ENCODE measurements at regions not wholly inside any gene's neighbourhood (a gene's known extent, or its start where the extent isn't known, plus 50 kb on each side); places are given as distances from the start of the nearest gene placed in this dataset.

DNA sequence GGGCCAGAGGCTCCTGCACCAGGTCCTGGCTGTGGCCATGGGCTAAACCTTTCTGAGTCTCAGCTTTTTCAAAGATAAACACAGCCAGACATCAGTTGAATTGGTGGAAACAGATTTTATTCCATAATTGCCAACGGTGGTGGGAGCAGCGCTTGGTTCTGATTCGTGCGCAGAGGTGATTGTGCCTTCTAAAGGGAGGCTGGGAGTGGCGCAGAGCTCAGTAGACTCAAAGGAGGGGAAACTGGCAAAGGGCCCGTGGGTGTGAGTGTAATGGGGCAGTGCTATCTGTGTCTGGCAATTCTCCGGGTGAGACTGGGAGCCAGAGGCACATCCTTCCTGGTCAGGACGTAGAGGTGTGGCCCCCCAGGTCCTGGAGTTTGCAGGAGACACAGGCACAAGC, 169.4 kb upstream of the PPP1R26 start:
- DNase-seq (ENCODE audit: low read depth in 3 of 3), result no peak

DNA sequence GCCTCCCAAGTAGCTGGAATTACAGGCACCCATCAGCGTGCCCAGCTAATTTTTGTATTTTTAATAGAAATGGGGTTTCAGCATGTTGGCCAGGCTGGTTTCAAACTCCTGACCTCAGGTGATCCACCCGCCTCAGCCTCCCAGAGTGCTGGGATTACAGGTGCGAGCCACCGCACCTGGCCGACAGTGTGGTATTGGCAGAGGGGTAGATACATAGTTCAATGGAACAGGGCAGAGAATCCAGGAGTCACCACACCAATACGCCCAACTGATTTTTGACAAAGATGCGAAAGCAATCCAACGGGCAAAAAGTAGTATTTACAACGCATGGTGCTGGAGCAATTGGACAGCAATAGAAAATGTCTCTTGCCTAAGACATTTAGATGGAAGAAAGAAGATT, 164.0 kb upstream of the PPP1R26 start:
- no peak for DNase-seq (ENCODE audit: low read depth in 3 of 3)

DNA sequence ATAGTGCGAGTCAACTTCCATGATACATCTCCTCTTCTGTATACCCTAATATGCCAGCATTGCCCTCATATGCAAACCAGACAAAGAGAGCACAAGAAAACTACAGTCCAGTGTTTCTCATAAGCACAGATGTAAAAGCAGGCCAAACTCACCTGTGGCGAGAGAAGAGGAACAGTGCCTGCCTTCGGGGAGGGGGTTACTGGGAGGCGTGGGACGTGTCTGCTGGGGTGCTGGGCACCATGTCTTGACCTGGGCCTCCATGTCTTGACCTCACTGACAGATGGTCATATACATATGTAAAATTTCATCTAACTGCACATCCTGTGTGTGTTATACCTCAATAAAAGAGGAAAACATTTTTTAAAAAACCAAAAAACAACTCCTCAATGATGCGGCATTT, 159.3 kb upstream of the PPP1R26 start:
- DNase-seq (ENCODE audit: low read depth in 3 of 3), result no peak

DNA sequence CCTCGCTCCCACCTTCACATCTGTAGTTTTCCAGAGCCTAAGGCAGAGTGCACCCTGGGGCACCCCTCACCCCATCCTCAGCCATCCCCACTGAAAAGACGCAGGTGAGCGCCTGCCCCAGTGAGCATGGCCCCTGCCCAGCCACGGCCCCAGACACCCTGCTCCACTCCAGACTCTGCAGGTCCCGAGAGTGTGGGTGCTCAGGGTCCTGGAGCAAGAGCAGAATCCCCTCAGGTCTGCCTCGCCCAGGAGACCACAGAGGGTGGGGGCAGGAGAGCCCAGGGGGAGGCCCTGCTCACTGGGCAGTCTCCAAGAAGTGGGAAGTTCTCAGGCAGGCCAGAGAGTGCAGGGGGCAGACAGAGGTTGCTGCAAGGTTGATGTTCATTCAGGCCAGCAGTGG, 158.6 kb upstream of the PPP1R26 start:
- no peak for DNase-seq (ENCODE audit: low read depth in 3 of 3)

DNA sequence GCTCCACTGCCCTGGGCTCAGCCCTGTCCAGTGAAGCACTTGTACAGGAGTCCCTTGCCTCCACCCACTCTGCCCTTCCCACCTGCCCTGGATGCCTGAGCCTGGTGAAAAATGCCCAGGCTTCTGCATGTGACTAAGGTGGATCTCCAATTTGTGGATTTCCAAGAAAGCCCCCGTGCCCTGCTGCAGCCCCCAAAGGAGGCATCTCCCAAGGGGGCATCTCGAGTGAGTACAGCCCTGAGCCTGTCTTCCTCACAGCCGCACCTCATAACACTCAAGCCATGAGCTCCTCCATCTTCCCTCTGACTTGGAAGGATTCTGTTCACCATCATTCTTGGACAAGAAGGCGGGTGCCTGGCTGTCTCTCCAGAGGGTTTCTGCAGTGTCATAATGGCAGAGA, 158.0 kb upstream of the PPP1R26 start:
- DNase-seq (ENCODE audit: low read depth in 3 of 3), result no peak

DNA sequence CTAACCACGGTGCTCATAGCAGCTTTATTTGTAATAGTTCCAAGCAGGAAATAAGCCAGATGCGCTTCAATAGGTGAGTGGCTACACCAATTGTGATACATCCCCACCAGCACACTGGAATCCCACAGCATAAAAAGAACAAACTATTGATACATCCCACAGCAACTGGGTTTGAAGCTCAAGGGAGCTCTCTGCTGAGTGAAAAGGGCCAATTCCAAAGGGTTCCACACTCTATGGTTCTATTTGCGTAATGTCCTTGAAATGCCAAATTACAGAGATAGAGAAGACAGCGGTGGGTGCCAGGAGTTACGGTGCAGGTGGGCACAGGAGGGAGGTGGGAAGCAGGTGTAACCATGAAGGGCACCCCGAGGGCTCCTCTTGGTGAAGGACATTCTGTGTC, 155.3 kb upstream of the PPP1R26 start:
- DNase-seq (ENCODE audit: low read depth in 3 of 3), result no peak

DNA sequence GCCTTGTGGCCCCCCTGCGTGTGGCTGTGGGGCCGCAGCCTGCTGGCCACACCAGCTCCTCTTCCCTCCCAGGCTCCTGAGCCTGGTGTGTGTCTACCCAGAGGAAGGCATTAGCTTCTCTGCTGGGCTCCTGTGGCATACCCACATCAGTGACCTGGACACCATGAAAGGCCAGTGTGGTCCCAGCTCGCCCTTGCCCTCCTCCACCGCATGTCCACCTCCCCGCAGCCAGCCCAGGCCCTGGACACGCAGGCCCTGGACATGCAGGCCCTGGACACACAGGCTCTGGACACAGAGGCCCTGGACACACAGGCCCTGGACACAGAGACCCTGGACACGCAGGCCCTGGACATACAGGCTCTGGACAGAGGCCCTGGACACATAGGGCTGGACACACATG, 153.4 kb upstream of the PPP1R26 start:
- DNase-seq (ENCODE audit: low read depth in 3 of 3), result no peak

DNA sequence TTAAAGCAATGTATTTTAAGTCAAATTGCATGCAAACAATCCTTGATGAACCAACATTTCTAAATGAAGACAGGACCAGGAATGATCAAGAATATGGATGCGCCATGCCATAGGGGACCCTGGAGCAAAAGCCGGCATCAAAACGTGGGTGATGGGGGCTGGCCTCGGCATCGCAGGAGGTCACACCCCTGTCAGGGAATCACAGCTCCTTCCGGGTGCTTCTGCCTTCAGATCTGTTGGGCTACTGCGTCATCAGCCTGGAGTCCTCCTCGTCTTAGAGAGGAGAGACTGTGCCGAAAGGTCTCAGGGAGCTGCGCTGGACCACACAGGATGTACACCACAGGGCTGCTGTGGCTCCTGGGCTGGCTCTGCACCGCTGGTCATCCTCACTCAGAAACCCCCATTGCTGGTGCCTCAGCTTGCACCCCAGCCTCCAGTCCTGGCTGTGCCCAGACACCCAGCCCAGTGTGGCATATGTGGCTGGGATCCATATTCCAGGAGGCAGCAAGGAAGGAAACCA, 152.9 kb upstream of the PPP1R26 start:
- no peak for DNase-seq (ENCODE audit: low read depth in 3 of 3)

DNA sequence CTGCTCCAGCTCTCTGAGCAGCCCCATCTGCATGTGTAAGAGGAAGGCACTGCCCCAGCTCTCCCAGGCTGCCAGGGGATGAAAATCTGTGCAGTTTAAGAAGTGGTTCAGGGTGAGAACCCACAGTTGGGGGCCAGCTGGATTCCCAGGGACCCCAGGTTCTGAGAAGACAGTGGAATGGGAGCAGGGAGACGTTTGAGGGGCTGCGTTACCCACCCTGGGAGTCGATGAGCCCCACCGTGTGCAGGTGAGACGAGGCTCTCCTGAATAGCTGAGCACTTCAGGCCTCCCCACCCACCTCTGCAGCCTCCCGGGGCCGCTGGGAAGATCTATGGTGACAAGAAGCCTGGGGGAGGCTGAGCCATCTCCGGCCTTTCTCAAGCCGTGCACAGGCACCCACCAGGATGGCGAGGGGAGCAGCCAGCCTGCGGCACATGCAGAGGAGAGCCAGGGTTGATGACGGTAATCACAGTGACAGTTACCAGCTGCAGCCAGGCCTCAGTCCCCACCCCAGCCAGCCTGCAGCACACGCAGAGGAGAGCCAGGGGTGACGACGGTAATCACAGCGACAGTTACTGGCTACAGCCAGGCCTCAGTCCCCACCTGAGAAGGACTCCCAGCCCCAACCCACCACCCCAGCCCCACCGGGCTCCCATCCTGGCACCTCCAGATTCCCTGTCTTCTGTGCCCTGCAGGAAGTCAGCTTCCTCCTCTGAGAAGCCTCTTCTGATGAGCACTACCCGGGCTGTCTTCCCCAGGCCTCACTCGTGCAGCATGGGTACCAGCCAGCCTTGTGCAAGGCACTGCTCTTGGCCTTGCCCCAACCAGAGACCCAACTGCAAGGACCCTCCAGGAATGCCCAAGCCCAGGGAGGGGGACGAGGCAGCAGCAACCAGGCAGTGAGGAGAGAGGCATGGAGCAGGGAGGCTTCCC, 150.8 kb upstream of the PPP1R26 start:
- no peak for DNase-seq (ENCODE audit: low read depth in 3 of 3)

DNA sequence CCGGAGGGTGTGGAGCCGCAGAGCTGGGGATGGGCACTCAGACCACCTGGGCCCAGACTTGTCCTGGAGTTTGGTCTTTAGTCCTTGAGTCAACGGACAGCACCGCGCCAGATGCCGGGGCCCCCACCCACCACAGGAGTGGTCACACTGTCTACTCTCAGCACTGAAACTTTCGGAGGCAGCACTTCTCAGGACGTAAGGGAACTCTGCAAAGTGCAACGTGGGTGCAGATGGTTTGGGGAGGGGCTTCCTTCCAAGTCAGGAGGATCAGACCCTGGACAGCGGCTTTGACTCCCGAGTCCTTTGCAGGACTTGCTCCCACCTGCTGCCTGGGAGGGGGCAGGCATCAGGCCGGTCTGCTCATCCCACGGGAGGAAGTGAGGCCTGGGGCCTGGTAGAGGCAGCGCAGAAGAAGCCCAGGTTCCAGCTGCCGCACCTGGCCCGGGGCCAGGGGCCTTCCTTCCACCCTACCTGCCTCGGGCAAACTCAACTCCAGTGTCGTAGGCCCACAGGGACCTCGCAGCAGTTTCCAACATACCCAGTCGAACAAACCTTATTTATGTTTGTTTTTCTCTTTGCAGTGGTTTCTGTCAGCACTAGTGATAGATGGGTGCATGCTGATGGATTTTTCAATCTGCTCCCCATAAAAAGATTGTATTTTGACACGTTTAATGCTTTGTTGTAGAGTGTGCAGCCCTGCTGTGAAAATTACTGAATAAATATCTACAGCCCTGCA, 149.8 kb upstream of the PPP1R26 start:
- no peak for DNase-seq (ENCODE audit: low read depth in 3 of 3)

DNA sequence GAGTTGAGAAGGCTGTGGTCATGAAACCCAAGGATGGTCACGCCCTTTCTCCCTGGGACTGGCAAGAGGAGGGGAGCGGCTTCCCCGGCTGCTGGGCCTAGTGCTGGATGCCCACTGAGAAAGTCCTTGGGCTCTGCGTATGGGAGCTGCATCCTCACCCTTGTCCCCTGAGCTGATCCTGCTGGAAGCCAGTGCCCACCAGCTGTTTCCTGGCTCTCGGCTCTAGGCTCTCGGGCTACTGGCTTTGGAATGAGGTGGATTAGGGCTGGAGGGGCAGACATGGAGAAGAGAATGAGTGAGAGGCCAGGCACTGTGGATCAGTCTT, 149.3 kb upstream of the PPP1R26 start:
- DNase-seq (ENCODE audit: low read depth in 3 of 3), result no peak

DNA sequence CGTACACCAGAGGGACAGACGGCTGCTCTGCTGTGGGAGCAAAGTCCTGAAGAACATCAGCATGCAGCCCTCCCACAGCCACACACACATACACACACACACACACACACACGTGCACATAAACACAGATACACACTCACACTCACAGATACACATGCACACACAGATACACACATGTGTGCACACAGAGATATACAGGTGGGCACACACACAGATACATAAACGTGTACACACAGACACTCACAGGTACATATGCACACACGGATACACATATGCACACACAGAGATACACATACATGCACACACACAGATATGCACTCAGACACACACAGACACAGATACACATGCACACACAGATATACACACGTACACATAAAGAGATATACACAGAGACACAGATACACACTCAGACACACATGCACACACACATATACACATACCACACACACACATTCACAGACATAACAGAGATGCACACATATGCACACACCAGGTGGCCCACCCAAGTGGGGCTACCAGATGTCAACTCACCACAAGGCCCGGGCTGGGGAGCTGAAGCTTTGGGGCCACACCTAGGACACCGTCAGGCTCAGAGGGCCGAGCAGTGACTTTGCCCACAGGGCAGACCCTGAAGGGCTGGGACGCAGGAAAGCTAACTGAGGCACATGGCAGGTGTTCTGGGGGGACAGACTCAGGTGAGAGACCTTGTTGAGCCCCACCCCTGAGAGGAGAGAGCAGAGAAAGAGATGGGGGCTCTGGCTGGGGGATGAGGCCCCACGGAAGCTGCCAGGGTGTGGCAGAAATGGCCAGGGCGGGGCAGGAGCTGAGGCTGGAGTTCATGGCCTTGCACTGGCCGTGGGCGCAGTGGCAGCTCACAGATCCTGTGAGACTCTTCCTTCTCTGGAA, 148.6 kb upstream of the PPP1R26 start:
- DNase-seq (ENCODE audit: low read depth in 3 of 3), result no peak

DNA sequence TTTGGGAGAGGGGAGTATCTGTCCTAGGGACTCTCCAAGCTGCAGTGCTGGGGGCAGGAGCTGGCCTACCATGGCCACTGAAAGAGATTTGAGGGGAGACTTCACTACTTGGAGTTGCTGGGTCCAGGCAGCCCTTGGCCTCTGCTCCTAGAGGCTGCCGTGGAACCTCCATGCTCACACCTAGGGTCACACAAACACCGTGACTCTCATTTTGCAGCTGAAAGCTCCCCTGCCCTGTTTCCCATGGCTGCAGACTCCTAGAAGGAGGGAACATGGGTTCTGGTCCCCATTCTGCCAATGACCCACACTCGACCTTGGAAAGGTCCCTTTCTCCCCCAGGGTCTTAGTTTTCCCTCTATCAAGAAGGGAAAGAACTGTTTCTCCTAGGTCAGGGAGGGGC, 147.1 kb upstream of the PPP1R26 start:
- no peak for DNase-seq (ENCODE audit: low read depth in 3 of 3)

DNA sequence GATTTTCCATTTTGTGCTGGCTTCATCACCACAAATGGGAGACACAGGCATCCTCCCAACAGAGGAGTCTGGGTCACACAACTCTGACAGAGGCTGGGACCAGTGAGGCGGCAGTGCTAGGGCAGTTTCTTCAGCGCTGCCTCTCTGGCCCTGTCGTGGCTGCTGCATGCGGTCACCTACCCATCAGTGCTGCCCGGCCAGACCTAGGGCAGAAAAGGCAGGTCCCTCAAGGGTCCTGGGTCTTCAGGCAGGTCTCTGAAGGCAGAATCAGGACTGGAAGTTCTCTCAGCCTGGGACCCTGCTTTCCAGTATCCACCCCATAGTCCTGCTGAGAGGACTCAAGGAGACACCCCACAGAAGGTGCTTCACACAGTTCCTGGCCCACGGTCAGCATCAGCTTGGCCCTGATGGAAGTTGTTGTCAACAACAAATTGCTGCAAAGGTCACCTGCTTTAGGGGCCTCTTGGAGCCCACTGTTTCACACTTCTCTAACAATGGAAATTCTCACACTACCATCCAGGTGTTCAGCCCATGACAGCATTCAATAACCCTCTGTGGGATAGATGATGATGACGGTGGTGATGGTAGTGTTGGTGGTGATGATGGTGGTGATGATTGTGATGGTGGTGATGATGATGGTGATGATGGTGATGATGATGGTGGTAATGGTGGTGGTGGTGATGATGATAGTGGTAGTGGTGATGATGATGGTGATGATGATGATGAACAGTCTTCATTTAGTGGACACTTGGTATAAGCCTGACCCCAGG, 146.4 kb upstream of the PPP1R26 start:
- DNase-seq (ENCODE audit: low read depth in 3 of 3), result no peak

DNA sequence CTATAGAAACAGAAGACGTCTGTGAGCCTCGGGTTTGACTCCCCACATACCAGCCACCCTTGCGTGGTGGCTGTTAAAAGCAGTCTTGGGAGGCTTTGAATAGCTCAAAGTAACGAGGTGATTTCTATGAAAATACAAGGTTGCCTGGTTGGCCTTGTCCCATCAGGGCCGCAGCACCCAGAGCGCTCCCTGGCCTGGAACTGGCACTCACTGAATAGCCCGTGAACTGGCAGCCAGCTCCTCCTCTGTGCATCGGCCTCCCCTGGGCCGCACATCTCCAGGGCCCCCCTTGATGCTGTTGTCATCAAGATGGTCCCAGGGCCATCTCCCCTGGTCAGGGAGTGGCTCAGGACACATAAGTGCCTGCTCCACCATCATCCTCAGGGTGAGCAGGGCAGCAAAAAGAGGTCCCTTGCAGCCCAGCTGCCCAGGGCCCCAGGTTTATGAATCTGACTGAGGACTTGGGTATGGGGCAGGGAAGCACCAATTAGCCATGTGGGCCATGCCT, 144.6 kb upstream of the PPP1R26 start:
- DNase-seq (ENCODE audit: low read depth in 3 of 3), result no peak

DNA sequence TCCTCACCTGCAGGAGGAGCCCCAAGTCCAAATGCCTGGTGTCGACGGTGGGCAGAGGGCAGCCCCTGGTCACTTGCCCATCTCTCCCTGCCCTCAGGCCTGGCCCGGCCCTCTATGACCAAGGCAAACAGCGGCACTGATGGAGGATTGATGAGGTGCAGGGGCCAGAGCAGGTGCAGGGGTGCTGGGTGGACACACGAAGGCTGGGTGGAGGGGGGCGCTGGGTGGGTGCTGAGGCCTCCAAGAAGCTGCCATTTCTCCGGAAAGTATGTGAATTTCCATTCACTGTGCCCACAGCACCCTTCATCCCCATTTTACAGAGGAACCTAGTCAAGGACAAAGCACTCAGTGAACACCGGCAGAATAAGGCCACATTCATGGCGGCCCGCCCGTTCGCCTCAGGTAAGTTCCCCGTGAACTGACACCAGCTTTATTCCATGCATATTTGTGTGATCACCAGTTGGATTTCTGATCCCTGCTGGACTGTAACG, 143.8 kb upstream of the PPP1R26 start:
- no peak for DNase-seq (ENCODE audit: low read depth in 3 of 3)

DNA sequence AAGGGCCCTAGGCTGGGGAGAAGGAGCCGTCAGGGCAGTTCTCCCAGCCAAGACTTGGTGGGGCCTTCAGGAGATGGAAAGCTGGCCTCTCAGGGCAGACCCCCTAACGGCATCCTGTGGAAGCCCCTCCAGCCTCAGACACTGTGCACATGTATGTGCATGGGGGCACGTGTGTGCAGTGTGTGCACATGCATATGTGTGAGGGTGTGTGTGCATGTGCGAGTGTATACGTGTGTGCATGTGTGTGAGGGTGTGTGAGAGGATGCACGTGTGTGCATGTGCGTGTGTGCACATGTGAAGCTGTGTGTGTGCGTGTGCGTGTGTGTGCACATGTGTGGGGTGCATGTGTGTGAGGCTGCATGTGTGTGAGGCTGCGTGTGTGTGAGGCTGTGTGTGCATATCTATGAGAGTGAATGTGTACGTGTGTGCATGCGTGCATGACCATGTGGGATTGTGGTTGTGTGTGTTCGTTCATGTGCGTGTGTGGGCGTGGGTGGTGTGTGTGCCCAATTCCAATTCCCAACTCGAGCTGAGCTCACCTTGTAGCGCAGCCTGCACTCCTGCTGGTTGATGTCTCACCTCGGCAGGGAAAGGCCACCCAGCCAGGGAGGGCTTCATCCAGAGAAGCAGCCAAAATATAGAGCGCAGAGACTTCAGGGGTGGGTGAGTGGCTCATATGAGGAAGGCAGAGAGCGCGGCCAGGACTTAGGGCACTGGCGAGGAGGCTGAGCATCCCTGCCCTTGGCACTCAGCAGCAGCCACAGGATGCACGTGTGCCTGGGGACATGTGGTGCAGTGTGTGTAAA, 142.7 kb upstream of the PPP1R26 start:
- no peak for DNase-seq (ENCODE audit: low read depth in 3 of 3)

DNA sequence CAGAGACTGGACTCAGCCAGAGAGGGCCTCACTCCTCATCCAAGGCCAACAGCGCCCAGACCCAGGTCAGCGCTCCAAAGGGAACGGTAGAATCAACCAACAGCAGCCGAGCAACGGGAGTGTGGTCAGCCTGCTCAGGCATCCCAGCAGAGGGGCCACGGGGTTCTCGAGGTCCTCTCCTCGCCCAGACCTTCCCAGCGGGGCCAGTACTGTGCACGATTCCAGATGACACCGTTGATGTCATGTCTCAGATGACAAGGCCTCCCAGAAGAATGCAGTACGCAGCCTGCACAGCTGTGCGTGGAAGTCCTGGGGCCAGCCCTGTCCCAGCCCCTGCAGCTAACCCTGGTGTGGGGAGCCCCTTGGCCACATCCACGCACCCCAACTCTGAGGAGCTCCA, 141.0 kb upstream of the PPP1R26 start:
- DNase-seq (ENCODE audit: low read depth in 3 of 3), result no peak

DNA sequence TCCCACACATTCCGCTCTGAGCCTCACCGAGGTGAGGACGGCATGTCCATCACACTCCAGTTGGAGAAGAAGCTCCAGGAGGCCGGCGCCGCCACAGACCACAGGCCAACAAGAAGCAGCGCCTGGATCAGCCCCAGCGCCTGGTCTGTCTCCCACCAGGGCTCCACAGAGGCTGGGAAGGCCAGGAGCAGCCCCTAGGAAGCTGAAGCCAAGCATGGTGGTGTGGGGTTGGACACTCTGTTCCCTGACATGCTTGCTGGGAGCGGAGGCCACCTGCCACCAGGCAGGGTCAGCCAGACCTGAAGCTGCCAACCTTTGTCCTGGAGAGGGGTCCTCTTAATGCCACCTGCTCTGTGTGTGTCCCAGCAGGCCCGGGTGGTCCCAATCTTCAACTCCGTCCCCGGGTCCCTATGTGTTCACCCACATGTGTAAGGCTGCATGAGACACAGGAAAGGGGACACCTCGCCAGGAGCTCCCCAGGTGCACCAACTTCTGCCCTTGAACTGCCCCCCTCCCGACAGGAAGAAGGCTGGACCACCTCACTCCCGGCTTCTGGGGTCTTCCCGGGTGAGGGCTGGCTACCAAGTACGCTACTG, 140.1 kb upstream of the PPP1R26 start:
- no peak for DNase-seq (ENCODE audit: low read depth in 3 of 3)
